Kidney epithelial cell (primary cell): ENCODE measurements at regions not wholly inside any gene's neighbourhood (a gene's known extent, or its start where the extent isn't known, plus 50 kb on each side); places are given as distances from the start of the nearest gene placed in this dataset.

Experiments used
- DNase-seq: peaks from one replicate; pipeline ENCODE4 v3.0.0-alpha.2; 2010; ENCODE audit warnings: low read depth
- H3K27me3 ChIP-seq: 2 replicates; pipeline ENCODE4 v1.6.0; 2011; ENCODE audit warnings: low read length; ENCODE audit not compliant: control insufficient read depth, insufficient read depth
- H3K36me3 ChIP-seq: 2 replicates; pipeline ENCODE4 v1.5.1; 2011; ENCODE audit warnings: low read length; ENCODE audit not compliant: control insufficient read depth, insufficient read depth
- H3K4me3 ChIP-seq: 2 replicates; pipeline ENCODE4 v1.5.1; 2011; ENCODE audit warnings: low read depth, mild to moderate bottlenecking, control low read depth, low read length
- TF ChIP-seq, protein P1 (sequence below): IDR thresholded peaks from 2 replicates; pipeline ENCODE4 v1.5.1; 2011; ENCODE audit warnings: mild to moderate bottlenecking, moderate library complexity, low read length, control low read depth, inconsistent platforms; ENCODE audit not compliant: insufficient read depth, poor library complexity, severe bottlenecking

DNA sequence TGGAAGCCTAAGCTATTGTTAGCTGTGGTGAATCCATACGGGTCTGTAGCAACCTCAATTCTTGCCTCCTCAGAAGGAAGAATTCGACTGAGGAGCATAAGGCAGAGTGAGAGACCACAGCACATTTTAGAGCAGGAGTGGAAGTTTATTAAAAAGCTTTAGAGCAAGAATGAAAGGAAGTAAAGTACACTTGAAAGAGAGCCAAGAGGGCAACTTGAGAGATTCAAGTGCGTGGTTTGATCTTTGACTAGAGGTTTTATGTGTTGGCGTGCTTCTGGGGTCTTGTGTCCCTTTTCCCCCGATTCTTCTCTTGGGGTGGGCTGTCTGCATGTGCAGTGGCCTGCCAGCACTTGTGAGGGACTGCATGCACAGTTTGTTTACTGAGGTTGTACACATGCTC is 880.6 kb upstream of the INTU start:
- TF ChIP-seq, protein P1, sequence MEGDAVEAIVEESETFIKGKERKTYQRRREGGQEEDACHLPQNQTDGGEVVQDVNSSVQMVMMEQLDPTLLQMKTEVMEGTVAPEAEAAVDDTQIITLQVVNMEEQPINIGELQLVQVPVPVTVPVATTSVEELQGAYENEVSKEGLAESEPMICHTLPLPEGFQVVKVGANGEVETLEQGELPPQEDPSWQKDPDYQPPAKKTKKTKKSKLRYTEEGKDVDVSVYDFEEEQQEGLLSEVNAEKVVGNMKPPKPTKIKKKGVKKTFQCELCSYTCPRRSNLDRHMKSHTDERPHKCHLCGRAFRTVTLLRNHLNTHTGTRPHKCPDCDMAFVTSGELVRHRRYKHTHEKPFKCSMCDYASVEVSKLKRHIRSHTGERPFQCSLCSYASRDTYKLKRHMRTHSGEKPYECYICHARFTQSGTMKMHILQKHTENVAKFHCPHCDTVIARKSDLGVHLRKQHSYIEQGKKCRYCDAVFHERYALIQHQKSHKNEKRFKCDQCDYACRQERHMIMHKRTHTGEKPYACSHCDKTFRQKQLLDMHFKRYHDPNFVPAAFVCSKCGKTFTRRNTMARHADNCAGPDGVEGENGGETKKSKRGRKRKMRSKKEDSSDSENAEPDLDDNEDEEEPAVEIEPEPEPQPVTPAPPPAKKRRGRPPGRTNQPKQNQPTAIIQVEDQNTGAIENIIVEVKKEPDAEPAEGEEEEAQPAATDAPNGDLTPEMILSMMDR, result no peak
- no peak for DNase-seq

DNA sequence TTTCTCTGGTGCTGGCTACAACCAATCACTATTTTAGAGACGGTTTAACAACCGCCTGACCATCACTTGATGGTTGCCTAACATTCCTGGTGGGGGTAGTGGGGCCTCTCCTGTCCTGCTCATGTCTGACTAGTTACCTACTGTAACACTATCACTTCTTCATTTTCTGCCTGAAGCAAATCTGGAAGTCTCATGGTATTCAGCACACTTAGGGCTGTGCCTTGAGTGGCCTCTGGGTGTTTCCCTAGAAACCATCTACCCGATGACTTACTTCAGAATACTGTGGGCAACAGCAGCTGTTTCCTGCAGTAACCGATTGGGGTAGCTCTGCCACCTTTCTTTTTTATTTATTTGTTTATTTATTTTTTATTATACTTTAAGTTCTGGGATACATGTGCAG is 880.1 kb upstream of the INTU start:
- H3K27me3 ChIP-seq, result no peaks in the 10 kb centered on the region

More for the DNA sequence above, 880.6 kb upstream of the INTU start:
- no peaks in the 10 kb centered on the region for H3K27me3 ChIP-seq
- H3K4me3 ChIP-seq, result no peak overlapping the region
- no peaks in the 10 kb centered on the region for H3K36me3 ChIP-seq

DNA sequence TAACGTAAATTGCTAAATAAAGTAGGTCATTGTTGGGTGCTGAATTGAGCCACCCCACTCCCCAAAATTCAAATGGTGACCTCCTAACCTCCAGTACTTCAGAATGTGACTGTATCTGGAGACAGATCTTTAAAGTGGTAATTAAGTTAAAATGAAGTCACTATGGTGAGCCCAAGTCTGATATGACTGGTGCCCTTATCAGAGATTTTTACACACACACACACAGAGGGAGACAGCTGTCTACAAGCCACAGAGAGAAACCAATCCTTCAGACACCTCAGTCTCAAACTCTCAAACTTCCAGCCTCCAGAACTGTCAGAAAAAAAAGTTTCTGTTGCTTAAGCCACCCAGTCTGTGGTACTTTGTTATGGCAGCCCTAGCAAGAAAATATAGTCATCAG is 879.2 kb upstream of the INTU start:
- Histone ChIP-seq H3K4me3 (no peak overlapping the region), H3K36me3 (no peaks in the 10 kb centered on the region), H3K27me3 (no peaks in the 10 kb centered on the region)
- no peak for DNase-seq
- TF ChIP-seq, protein P1, result no peak

More for the DNA sequence above, 880.1 kb upstream of the INTU start:
- no peak overlapping the region for H3K4me3 ChIP-seq
- no peak for DNase-seq
- H3K36me3 ChIP-seq, result no peaks in the 10 kb centered on the region
- TF ChIP-seq, protein P1, result no peak

DNA sequence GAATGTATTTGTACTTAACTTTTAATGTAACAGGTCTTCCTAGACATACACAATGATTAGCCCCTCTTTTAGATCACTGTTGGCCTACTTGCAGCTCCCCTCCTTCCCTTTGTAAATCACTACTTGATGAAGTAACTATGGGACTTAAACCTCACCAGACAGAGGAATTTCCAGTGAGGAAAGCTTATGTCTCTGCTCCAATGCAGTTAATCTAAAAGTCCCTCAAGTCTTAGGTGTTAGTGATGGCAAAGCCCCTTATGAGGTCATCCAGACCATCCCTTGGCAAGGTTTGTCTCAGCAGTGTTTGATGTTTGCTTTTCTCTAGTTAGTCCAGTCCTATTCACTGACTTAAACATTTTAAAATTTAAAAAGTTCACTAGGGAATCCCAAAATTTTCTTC is 877.3 kb upstream of the INTU start:
- no peak for DNase-seq
- Histone ChIP-seq H3K4me3 (no peak overlapping the region), H3K27me3 (no peaks in the 10 kb centered on the region), H3K36me3 (no peaks in the 10 kb centered on the region)
- TF ChIP-seq, protein P1, result no peak

DNA sequence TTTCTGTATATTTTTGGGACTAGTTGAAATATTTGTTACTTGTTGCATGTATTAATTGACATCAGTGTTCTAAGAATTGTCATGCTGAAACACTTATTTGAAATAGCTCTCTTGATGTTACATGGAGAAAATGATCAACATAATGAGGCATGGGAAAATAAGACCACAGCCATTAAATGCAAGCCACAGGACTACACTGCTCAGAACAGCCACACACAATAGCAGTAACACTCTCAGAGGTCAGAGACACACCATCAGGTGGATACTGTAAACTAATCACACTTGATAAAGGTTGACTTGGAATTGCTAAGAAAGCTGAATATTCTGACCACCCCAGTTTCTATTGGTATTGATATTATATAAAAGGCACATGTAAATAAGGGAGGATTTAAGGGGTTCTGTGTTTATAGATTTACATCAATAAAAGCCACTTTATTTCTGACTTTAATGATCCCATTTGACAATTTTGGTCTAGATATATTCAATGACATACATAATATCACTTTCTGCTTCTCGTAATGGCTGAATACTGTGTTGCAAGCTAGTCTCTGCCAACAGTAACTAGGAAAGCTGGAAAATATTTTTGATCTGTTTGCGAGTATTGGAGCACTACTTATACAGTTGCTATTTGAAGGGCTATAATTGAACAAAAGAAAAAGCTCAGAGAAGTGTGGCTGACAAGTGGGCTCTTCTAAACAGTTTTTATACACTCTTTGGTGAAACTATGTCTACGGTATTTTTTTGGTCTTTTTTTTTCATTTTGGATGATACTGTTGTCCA is 876.5 kb upstream of the INTU start:
- Histone ChIP-seq H3K4me3 (no peak overlapping the region), H3K36me3 (no peaks in the 10 kb centered on the region), H3K27me3 (no peaks in the 10 kb centered on the region)
- TF ChIP-seq, protein P1, result no peak
- DNase-seq, result no peak

DNA sequence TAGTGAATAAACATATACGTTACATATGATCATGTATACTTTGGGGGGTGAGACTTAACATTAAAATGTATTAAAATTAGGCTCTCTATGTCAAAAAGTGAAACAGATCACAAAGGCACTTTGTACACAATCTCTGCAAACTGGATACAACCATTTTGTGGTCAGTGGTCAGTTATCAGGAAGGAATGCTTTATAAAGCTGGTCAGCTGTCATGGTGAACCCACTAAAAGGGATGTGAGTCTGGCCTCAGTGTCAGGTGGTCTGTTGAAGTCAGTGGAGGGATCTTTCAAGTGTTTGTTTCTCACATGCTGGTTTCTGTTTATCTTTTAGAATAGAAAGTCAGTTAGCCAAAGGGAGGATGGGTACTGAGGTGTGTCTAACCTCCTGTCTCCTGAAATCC is 875.5 kb upstream of the INTU start:
- TF ChIP-seq, protein P1, result no peak
- no peaks in the 10 kb centered on the region for H3K27me3 ChIP-seq
- DNase-seq, result peak; percentile 4
- no peak overlapping the region for H3K4me3 ChIP-seq
- H3K36me3 ChIP-seq, result no peaks in the 10 kb centered on the region
